ENCODE measurements at regions not wholly inside any gene's neighbourhood (a gene's known extent, or its start where the extent isn't known, plus 50 kb on each side); places are given as distances from the start of the nearest gene placed in this dataset.

GRCh38 chr2:43075811-43076585 is 150.4 kb downstream of the ZFP36L2 start:
- no peak for TF ChIP-seq CTCF (conservative IDR thresholded peaks at IDR 0.05 in 1 of 2, IDR thresholded peaks at IDR 0.05 in 1 of 2; ENCODE audit: low read depth in 1 of 2, low read length in 2 of 2)
- no peak for TF ChIP-seq EZH2 (IDR thresholded peaks at IDR 0.05; ENCODE audit: low read length, missing control alignments)

All from fibroblast of lung (primary cell).